ENCODE measurements at regions not wholly inside any gene's neighbourhood (a gene's known extent, or its start where the extent isn't known, plus 50 kb on each side); places are given as distances from the start of the nearest gene placed in this dataset.

- no peak for DNase-seq
These were observed 130.5 kb downstream of the MED15 start for GRCh38 chr22:20637750-20638506.

- DNase-seq, result no peak
These were observed 131.1 kb downstream of the MED15 start for GRCh38 chr22:20638507-20638870.

GRCh38 chr22:20639343-20639742 is 131.9 kb downstream of the MED15 start:
- no peak for DNase-seq

- no peak for DNase-seq
These were observed 132.3 kb downstream of the MED15 start for GRCh38 chr22:20639750-20640149.

GRCh38 chr22:20641198-20641892 is 132.6 kb upstream of the SERPIND1 start:
- DNase-seq, result no peak

- no peak for DNase-seq
These were observed 131.9 kb upstream of the SERPIND1 start for GRCh38 chr22:20641919-20642579.

GRCh38 chr22:20642668-20643179 is 131.2 kb upstream of the SERPIND1 start:
- DNase-seq, result no peak

GRCh38 chr22:20644071-20644642 is 129.8 kb upstream of the SERPIND1 start:
- DNase-seq, result no peak

- no peak for DNase-seq
These were observed 128.0 kb upstream of the SERPIND1 start for GRCh38 chr22:20645954-20646353.

- no peak for DNase-seq
These were observed 127.5 kb upstream of the SERPIND1 start for GRCh38 chr22:20646415-20646814.

- no peak for DNase-seq
These were observed 127.0 kb upstream of the SERPIND1 start for GRCh38 chr22:20646906-20647305.

- DNase-seq, result no peak
These were observed 126.2 kb upstream of the SERPIND1 start for GRCh38 chr22:20647586-20648305.

- DNase-seq, result no peak
These were observed 125.5 kb upstream of the SERPIND1 start for GRCh38 chr22:20648306-20648903.

GRCh38 chr22:20650294-20651207 is 123.4 kb upstream of the SERPIND1 start:
- no peak for DNase-seq

- no peak for DNase-seq
These were observed 122.6 kb upstream of the SERPIND1 start for GRCh38 chr22:20651286-20651685.

GRCh38 chr22:20652130-20652529 is 121.8 kb upstream of the SERPIND1 start:
- DNase-seq, result no peak

GRCh38 chr22:20652582-20652981 is 121.3 kb upstream of the SERPIND1 start:
- DNase-seq, result no peak

- no peak for DNase-seq
These were observed 120.7 kb upstream of the SERPIND1 start for GRCh38 chr22:20653012-20653794.

- DNase-seq, result no peak
These were observed 120.0 kb upstream of the SERPIND1 start for GRCh38 chr22:20653795-20654342.

Data from DMS79 treated with DMSO at 0.1 percent for 48 hours (cell line).